Prostate gland (tissue), 2 donors: ENCODE measurements at regions not wholly inside any gene's neighbourhood (a gene's known extent, or its start where the extent isn't known, plus 50 kb on each side); places are given as distances from the start of the nearest gene placed in this dataset.

Source experiments
- CTCF ChIP-seq, 4 experiments: fragments of 200-600 bp in 2 of 4; fragments of 450-650 bp in 2 of 4; sonication (generic) in 2 of 4; IDR thresholded peaks; 1 replicate in 3 of 4; 2 replicates in 1 of 4; pipeline ENCODE4 v1.5.1; 2016 to 2019; ENCODE audit warnings: antibody characterized with exemption in 4 of 4, mild to moderate bottlenecking in 2 of 4, moderate library complexity in 2 of 4
- POLR2A ChIP-seq: fragments of 450-650 bp; IDR thresholded peaks from one replicate; pipeline ENCODE4 v1.6.1; 2016; ENCODE audit warnings: antibody characterized with exemption, mild to moderate bottlenecking
- POLR2AphosphoS5 ChIP-seq: sonication (generic); formaldehyde crosslinking; IDR thresholded peaks from one replicate; pipeline ENCODE4 v1.6.1; 2017; ENCODE audit warnings: antibody characterized with exemption

DNA sequence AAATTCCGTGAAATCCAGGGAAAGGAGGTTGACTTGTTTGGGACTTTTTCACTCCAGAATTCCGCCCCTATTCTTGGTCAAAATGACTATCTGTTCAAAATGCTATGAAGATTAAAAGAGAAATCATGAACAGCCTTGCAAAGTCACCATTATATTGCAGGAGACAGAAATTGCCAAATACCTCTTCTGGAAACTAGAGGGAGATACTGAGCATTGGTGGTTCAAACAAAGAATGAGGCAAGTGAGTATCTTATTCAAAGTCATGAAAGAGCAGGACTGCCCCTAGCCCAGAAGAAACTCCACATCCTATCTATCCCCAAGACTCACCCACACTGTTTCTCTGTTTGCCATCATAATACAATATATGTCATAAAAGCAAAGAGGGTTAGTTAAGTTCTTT lies 862.3 kb upstream of the POU3F3 start:
- TF ChIP-seq CTCF (IDR thresholded peaks at IDR 0.05) (no peak), POLR2AphosphoS5 (no peak), POLR2A (no peak)
